Uterus (tissue), 2 donors: ENCODE measurements at regions not wholly inside any gene's neighbourhood (a gene's known extent, or its start where the extent isn't known, plus 50 kb on each side); places are given as distances from the start of the nearest gene placed in this dataset.

Experiments used
- CTCF ChIP-seq, 4 experiments: fragments of 200-600 bp in 2 of 4; fragments of 450-650 bp in 2 of 4; sonication (generic) in 2 of 4; IDR thresholded peaks; one replicate each; pipeline ENCODE4 v1.5.1; 2016 to 2019; ENCODE audit warnings: antibody characterized with exemption in 4 of 4, mild to moderate bottlenecking in 2 of 4, moderate library complexity in 1 of 4
- POLR2A ChIP-seq, 2 donors: fragments of 450-650 bp; IDR thresholded peaks; one replicate each; pipeline ENCODE4 v1.6.1; 2016; ENCODE audit warnings: antibody characterized with exemption in 2 of 2, mild to moderate bottlenecking in 1 of 2, moderate library complexity in 1 of 2

DNA sequence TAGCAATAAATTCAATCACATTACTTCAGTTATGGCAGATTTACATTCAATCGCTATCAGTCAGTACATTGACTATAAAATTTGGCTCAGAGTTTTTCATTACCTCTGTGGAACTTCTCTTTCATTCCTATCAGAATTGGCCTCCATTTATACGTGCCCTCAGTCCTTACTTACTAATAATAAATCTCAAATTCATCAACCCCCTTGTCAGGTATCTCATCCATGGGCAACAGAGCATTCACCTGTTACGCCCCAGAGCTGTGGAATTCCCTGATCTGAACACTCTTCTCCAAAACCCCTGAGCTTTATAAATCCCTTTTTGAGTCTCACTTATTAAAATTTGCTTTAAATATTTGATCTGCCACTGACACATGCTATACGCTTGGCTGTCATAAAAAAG is 492.9 kb downstream of the GBE1 start:
- TF ChIP-seq CTCF (IDR thresholded peaks at IDR 0.05) (no peak), POLR2A (IDR thresholded peaks at IDR 0.05) (no peak)
